OCI-LY3 (cell line): ENCODE measurements at regions not wholly inside any gene's neighbourhood (a gene's known extent, or its start where the extent isn't known, plus 50 kb on each side); places are given as distances from the start of the nearest gene placed in this dataset.

Experiments used
- CTCF ChIP-seq: fragments of 200-600, 300-600 bp; sonication (generic); IDR thresholded peaks from 2 replicates; pipeline ENCODE4 v1.5.1; 2014; ENCODE audit warnings: antibody characterized with exemption, low read length, low read depth
- EZH2phosphoT487 ChIP-seq: fragments of 200-600 bp; shearing (Covaris generic); IDR thresholded peaks from 2 replicates; pipeline ENCODE4 v1.6.1; 2018; ENCODE audit warnings: antibody characterized with exemption, mixed run types, low read depth

DNA sequence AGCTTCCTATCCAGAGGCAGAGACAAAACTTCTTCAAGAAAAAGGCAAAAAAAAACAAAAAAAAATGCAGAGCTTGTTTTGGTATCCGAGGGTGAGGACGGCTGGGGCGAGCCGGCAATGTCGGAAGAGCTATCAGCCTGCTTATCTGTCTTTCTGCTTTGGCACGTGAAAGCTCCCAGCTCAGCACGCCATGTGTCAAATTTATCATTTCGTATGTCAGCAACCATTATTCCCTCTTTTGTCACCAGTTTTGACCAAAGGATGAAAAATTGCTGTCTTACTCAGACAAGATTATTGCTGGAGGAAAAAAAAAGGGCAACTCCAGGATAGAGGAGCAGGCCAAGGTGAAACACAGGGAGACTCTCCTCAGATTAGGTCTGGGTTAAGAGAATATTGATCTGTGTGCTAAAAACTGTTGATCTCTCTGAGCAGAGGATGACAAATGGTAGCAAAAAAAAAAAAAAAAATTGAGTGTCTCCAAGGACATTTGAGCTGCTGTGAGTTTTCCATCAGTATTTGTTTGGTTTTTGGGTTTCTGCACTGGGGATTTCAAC is 532.0 kb upstream of the POU3F3 start:
- no peak for TF ChIP-seq EZH2phosphoT487
- no peak for TF ChIP-seq CTCF
